ENCODE measurements at regions not wholly inside any gene's neighbourhood (a gene's known extent, or its start where the extent isn't known, plus 50 kb on each side); places are given as distances from the start of the nearest gene placed in this dataset.

GRCh38 chr19:29074579-29074978, 138.4 kb downstream of the UQCRFS1 start:
- Histone ChIP-seq H3K9me3 (ENCODE audit: control insufficient read depth in 5 of 5, low read length in 5 of 5) (no peaks in the 10 kb centered on the region), H3K27ac (ENCODE audit: low read depth, low read length) (no peak overlapping the region), H3K9ac (ENCODE audit: low read length in 5 of 5) (no peak overlapping the region), H3K4me3 (ENCODE audit: low read depth in 1 of 5, low read length in 5 of 5) (no peak overlapping the region), H3K27me3 (ENCODE audit: control insufficient read depth in 5 of 5, insufficient read depth in 4 of 5, low read length in 5 of 5) (no peaks in the 10 kb centered on the region), H3K36me3 (ENCODE audit: control insufficient read depth in 5 of 5, insufficient read depth in 5 of 5, low read length in 5 of 5) (no peaks in the 10 kb centered on the region), H3K4me1 (ENCODE audit: control insufficient read depth in 5 of 5, insufficient read depth in 5 of 5, low read length in 5 of 5) (no peaks in the 10 kb centered on the region)

GRCh38 chr19:29067831-29068230, 145.1 kb downstream of the UQCRFS1 start:
- Histone ChIP-seq H3K4me3 (ENCODE audit: low read depth in 1 of 5, low read length in 5 of 5) (no peak overlapping the region), H3K36me3 (ENCODE audit: control insufficient read depth in 5 of 5, insufficient read depth in 5 of 5, low read length in 5 of 5) (no peaks in the 10 kb centered on the region), H3K4me1 (ENCODE audit: control insufficient read depth in 5 of 5, insufficient read depth in 5 of 5, low read length in 5 of 5) (peaks cover 0 to 3% (median 0%) of the 10 kb centered on the region in 5 donors), H3K9me3 (ENCODE audit: control insufficient read depth in 5 of 5, low read length in 5 of 5) (peaks cover 0 to 5% (median 4%) of the 10 kb centered on the region in 5 donors), H3K27me3 (ENCODE audit: control insufficient read depth in 5 of 5, insufficient read depth in 4 of 5, low read length in 5 of 5) (no peaks in the 10 kb centered on the region), H3K27ac (ENCODE audit: low read depth, low read length) (no peak overlapping the region), H3K9ac (ENCODE audit: low read length in 5 of 5) (no peak overlapping the region)

GRCh38 chr19:29062475-29063435, 150.2 kb downstream of the UQCRFS1 start:
- Histone ChIP-seq H3K9ac (ENCODE audit: low read length in 5 of 5) (no peak overlapping the region), H3K27me3 (ENCODE audit: control insufficient read depth in 5 of 5, insufficient read depth in 4 of 5, low read length in 5 of 5) (no peaks in the 10 kb centered on the region), H3K9me3 (ENCODE audit: control insufficient read depth in 5 of 5, low read length in 5 of 5) (peaks cover 0 to 6% (median 2%) of the 10 kb centered on the region in 5 donors), H3K36me3 (ENCODE audit: control insufficient read depth in 5 of 5, insufficient read depth in 5 of 5, low read length in 5 of 5) (no peaks in the 10 kb centered on the region), H3K4me3 (ENCODE audit: low read depth in 1 of 5, low read length in 5 of 5) (no peak overlapping the region), H3K4me1 (ENCODE audit: control insufficient read depth in 5 of 5, insufficient read depth in 5 of 5, low read length in 5 of 5) (peaks cover 0 to 21% (median 16%) of the 10 kb centered on the region in 5 donors), H3K27ac (ENCODE audit: low read depth, low read length) (no peak overlapping the region)

GRCh38 chr19:29060813-29061364, 152.1 kb downstream of the UQCRFS1 start:
- peaks cover 0 to 21% (median 16%) of the 10 kb centered on the region in 5 donors for H3K4me1 ChIP-seq (ENCODE audit: control insufficient read depth in 5 of 5, insufficient read depth in 5 of 5, low read length in 5 of 5)
- no peaks in the 10 kb centered on the region for H3K36me3 ChIP-seq (ENCODE audit: control insufficient read depth in 5 of 5, insufficient read depth in 5 of 5, low read length in 5 of 5)
- H3K27me3 ChIP-seq (ENCODE audit: control insufficient read depth in 5 of 5, insufficient read depth in 4 of 5, low read length in 5 of 5): no peaks in the 10 kb centered on the region
- peaks cover 0 to 4% (median 0%) of the 10 kb centered on the region in 5 donors for H3K9me3 ChIP-seq (ENCODE audit: control insufficient read depth in 5 of 5, low read length in 5 of 5)
- H3K27ac ChIP-seq (ENCODE audit: low read depth, low read length): no peak overlapping the region
- no peak overlapping the region for H3K4me3 ChIP-seq (ENCODE audit: low read depth in 1 of 5, low read length in 5 of 5)
- no peak overlapping the region for H3K9ac ChIP-seq (ENCODE audit: low read length in 5 of 5)

GRCh38 chr19:29056535-29056934, 156.4 kb downstream of the UQCRFS1 start:
- Histone ChIP-seq H3K4me3 (ENCODE audit: low read depth in 1 of 5, low read length in 5 of 5) (no peak overlapping the region), H3K27ac (ENCODE audit: low read depth, low read length) (no peak overlapping the region), H3K27me3 (ENCODE audit: control insufficient read depth in 5 of 5, insufficient read depth in 4 of 5, low read length in 5 of 5) (no peaks in the 10 kb centered on the region), H3K9me3 (ENCODE audit: control insufficient read depth in 5 of 5, low read length in 5 of 5) (peaks cover 0 to 4% (median 0%) of the 10 kb centered on the region in 5 donors), H3K36me3 (ENCODE audit: control insufficient read depth in 5 of 5, insufficient read depth in 5 of 5, low read length in 5 of 5) (no peaks in the 10 kb centered on the region), H3K4me1 (ENCODE audit: control insufficient read depth in 5 of 5, insufficient read depth in 5 of 5, low read length in 5 of 5) (peaks cover 0 to 11% (median 10%) of the 10 kb centered on the region in 5 donors), H3K9ac (ENCODE audit: low read length in 5 of 5) (no peak overlapping the region)

- H3K9me3 ChIP-seq (ENCODE audit: control insufficient read depth in 5 of 5, low read length in 5 of 5): peaks cover 0 to 4% (median 0%) of the 10 kb centered on the region in 5 donors
- no peak overlapping the region for H3K27ac ChIP-seq (ENCODE audit: low read depth, low read length)
- peaks cover 0 to under 1% (median 0%) of the 10 kb centered on the region in 5 donors for H3K4me1 ChIP-seq (ENCODE audit: control insufficient read depth in 5 of 5, insufficient read depth in 5 of 5, low read length in 5 of 5)
- no peak overlapping the region for H3K4me3 ChIP-seq (ENCODE audit: low read depth in 1 of 5, low read length in 5 of 5)
- no peaks in the 10 kb centered on the region for H3K27me3 ChIP-seq (ENCODE audit: control insufficient read depth in 5 of 5, insufficient read depth in 4 of 5, low read length in 5 of 5)
- H3K9ac ChIP-seq (ENCODE audit: low read length in 5 of 5): no peak overlapping the region
- H3K36me3 ChIP-seq (ENCODE audit: control insufficient read depth in 5 of 5, insufficient read depth in 5 of 5, low read length in 5 of 5): no peaks in the 10 kb centered on the region
Measured at GRCh38 chr19:29054886-29055675, 157.9 kb downstream of the UQCRFS1 start.

- Histone ChIP-seq H3K9ac (ENCODE audit: low read length in 5 of 5) (no peak overlapping the region), H3K27ac (ENCODE audit: low read depth, low read length) (no peak overlapping the region), H3K9me3 (ENCODE audit: control insufficient read depth in 5 of 5, low read length in 5 of 5) (no peaks in the 10 kb centered on the region), H3K27me3 (ENCODE audit: control insufficient read depth in 5 of 5, insufficient read depth in 4 of 5, low read length in 5 of 5) (no peaks in the 10 kb centered on the region), H3K4me1 (ENCODE audit: control insufficient read depth in 5 of 5, insufficient read depth in 5 of 5, low read length in 5 of 5) (no peaks in the 10 kb centered on the region), H3K4me3 (ENCODE audit: low read depth in 1 of 5, low read length in 5 of 5) (no peak overlapping the region), H3K36me3 (ENCODE audit: control insufficient read depth in 5 of 5, insufficient read depth in 5 of 5, low read length in 5 of 5) (no peaks in the 10 kb centered on the region)
Measured at GRCh38 chr19:29048873-29049272, 164.1 kb downstream of the UQCRFS1 start.

GRCh38 chr19:29045679-29046254, 167.2 kb downstream of the UQCRFS1 start:
- no peak overlapping the region for H3K4me3 ChIP-seq (ENCODE audit: low read depth in 1 of 5, low read length in 5 of 5)
- peaks cover 0 to 6% (median 4%) of the 10 kb centered on the region in 5 donors for H3K4me1 ChIP-seq (ENCODE audit: control insufficient read depth in 5 of 5, insufficient read depth in 5 of 5, low read length in 5 of 5)
- H3K27ac ChIP-seq (ENCODE audit: low read depth, low read length): no peak overlapping the region
- H3K9me3 ChIP-seq (ENCODE audit: control insufficient read depth in 5 of 5, low read length in 5 of 5): no peaks in the 10 kb centered on the region
- no peaks in the 10 kb centered on the region for H3K36me3 ChIP-seq (ENCODE audit: control insufficient read depth in 5 of 5, insufficient read depth in 5 of 5, low read length in 5 of 5)
- no peaks in the 10 kb centered on the region for H3K27me3 ChIP-seq (ENCODE audit: control insufficient read depth in 5 of 5, insufficient read depth in 4 of 5, low read length in 5 of 5)
- no peak overlapping the region for H3K9ac ChIP-seq (ENCODE audit: low read length in 5 of 5)

- no peaks in the 10 kb centered on the region for H3K9me3 ChIP-seq (ENCODE audit: control insufficient read depth in 5 of 5, low read length in 5 of 5)
- no peak overlapping the region for H3K4me3 ChIP-seq (ENCODE audit: low read depth in 1 of 5, low read length in 5 of 5)
Measured at GRCh38 chr19:29044037-29044436, 168.9 kb downstream of the UQCRFS1 start.

More at GRCh38 chr19:29044037-29044436, 168.9 kb downstream of the UQCRFS1 start:
- Histone ChIP-seq H3K27ac (ENCODE audit: low read depth, low read length) (no peak overlapping the region), H3K27me3 (ENCODE audit: control insufficient read depth in 5 of 5, insufficient read depth in 4 of 5, low read length in 5 of 5) (no peaks in the 10 kb centered on the region), H3K36me3 (ENCODE audit: control insufficient read depth in 5 of 5, insufficient read depth in 5 of 5, low read length in 5 of 5) (no peaks in the 10 kb centered on the region), H3K9ac (ENCODE audit: low read length in 5 of 5) (no peak overlapping the region), H3K4me1 (ENCODE audit: control insufficient read depth in 5 of 5, insufficient read depth in 5 of 5, low read length in 5 of 5) (peaks cover 0 to 18% (median 15%) of the 10 kb centered on the region in 5 donors)
